Activated CD8-positive, alpha-beta T cell treated with anti-CD3 and anti-CD28 coated beads for 36 hours (primary cell): ENCODE measurements at regions not wholly inside any gene's neighbourhood (a gene's known extent, or its start where the extent isn't known, plus 50 kb on each side); places are given as distances from the start of the nearest gene placed in this dataset.

Experiments used
- ATAC-seq: fragments of 200-7000 bp; cut with Tn5 transposase; one replicate; pipeline ENCODE4 v1.10.0; 2021; ENCODE audit warnings: mild to moderate bottlenecking, moderate library complexity
- CTCF ChIA-PET: fragments of 350-600 bp; sonication (Branson Sonifier 250); formaldehyde crosslinking; loops from one replicate; lab custom pipeline; 2021; ENCODE audit warnings: antibody characterized with exemption; lab: Charles Lee
- POLR2A ChIA-PET: fragments of 350-600 bp; sonication (Branson Sonifier 250); formaldehyde crosslinking; loops from one replicate; lab custom pipeline; 2021; ENCODE audit warnings: antibody characterized with exemption; lab: Charles Lee
- DNase-seq: peaks from one replicate; pipeline ENCODE4 v3.0.0-alpha.2; 2020
- H3K27ac Mint-ChIP-seq: one replicate; pipeline ENCODE4 v1.8.0; 2021; ENCODE audit warnings: mild to moderate bottlenecking, mixed read lengths
- H3K27me3 Mint-ChIP-seq: one replicate; pipeline ENCODE4 v1.8.0; 2021; ENCODE audit warnings: mixed read lengths
- H3K36me3 Mint-ChIP-seq: one replicate; pipeline ENCODE4 v1.8.0; 2021; ENCODE audit warnings: low read depth, mixed read lengths
- H3K4me1 Mint-ChIP-seq: one replicate; pipeline ENCODE4 v1.8.0; 2021; ENCODE audit warnings: low read depth, mixed read lengths
- H3K4me3 Mint-ChIP-seq: one replicate; pipeline ENCODE4 v1.8.0; 2021; ENCODE audit warnings: mild to moderate bottlenecking, moderate library complexity, mixed read lengths
- H3K9me3 Mint-ChIP-seq: one replicate; pipeline ENCODE4 v1.8.0; 2021; ENCODE audit warnings: mixed read lengths
- intact Hi-C: fragments of 100-400 bp; cut with micrococcal nuclease; formaldehyde crosslinking; loops from one replicate; pipeline ENCODE4 v1.10.0; 2022
- TF ChIP-seq, protein P1 (sequence below): fragments of 200-600 bp; IDR thresholded peaks from one replicate; pipeline ENCODE4 v1.8.0; 2022; ENCODE audit warnings: antibody characterized with exemption, mild to moderate bottlenecking

DNA sequence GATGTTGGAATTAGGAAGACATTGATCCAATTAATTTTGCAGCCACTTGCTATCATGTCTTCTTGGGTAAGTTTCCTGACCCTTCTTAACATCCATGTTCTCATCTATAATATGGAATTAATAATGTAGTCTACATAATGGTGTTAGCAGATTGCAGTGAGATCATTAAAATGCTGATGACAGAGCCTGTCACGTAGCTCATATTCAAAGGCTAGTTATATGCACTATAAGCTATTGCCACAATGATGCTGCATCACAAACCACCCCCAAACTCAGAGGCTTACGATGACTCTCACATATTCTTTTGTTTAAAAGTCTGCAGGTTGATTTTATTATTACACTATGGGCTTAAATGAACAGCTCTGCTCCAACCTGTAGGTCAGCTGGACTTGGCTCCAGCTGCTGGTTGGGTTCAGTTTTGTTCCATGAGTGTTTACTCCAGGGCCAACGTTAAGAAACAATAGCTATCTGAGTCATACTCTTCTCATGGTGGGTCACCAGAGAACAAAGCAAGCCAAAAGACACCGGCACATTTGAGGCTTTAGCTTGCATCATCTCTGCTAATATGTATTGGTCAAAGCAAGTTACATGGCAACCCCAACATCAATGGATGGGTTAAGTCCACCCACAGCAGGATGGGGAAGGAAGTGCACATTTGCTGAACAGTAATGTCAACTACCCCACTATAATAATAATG is 250.0 kb upstream of the SLCO3A1 start:
- intact Hi-C loops, result no loop called here
- POLR2A ChIA-PET, result no interaction called here
- CTCF ChIA-PET, result no interaction called here
- DNase-seq (no peak), ATAC-seq (no peak)
- H3K36me3 Mint-ChIP-seq, result no peaks in the 10 kb centered on the region
- H3K4me3 Mint-ChIP-seq, result no peak overlapping the region
- no peak overlapping the region for H3K27ac Mint-ChIP-seq
- H3K27me3 Mint-ChIP-seq, result peaks cover 9% of the 10 kb centered on the region
- H3K9me3 Mint-ChIP-seq, result no peaks in the 10 kb centered on the region
- TF ChIP-seq, protein P1, sequence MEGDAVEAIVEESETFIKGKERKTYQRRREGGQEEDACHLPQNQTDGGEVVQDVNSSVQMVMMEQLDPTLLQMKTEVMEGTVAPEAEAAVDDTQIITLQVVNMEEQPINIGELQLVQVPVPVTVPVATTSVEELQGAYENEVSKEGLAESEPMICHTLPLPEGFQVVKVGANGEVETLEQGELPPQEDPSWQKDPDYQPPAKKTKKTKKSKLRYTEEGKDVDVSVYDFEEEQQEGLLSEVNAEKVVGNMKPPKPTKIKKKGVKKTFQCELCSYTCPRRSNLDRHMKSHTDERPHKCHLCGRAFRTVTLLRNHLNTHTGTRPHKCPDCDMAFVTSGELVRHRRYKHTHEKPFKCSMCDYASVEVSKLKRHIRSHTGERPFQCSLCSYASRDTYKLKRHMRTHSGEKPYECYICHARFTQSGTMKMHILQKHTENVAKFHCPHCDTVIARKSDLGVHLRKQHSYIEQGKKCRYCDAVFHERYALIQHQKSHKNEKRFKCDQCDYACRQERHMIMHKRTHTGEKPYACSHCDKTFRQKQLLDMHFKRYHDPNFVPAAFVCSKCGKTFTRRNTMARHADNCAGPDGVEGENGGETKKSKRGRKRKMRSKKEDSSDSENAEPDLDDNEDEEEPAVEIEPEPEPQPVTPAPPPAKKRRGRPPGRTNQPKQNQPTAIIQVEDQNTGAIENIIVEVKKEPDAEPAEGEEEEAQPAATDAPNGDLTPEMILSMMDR, result no peak
- no peaks in the 10 kb centered on the region for H3K4me1 Mint-ChIP-seq

DNA sequence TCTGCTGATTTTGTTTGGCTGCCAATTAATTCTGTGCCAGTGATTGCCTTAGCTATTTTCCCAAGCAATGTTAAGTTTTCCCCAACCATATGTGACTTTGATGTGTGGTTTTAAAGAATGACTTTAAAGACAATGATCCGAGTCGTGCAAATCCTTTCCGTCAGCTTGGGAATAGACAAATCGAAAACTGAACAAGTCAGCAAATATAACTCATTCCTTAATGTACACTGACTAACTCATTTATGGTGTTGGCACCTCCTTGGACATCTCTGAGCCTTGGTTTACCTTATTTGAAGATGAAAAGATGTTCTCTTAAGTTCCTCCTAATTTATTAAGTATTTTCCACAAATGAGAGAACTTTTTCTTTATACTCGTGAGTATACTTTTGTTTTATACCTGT is 249.4 kb upstream of the SLCO3A1 start:
- intact Hi-C loops, result no loop called here
- no peaks in the 10 kb centered on the region for H3K9me3 Mint-ChIP-seq
- DNase-seq (no peak), ATAC-seq (no peak)
- ChIA-PET POLR2A (no interaction called here), CTCF (no interaction called here)
- no peak overlapping the region for H3K27ac Mint-ChIP-seq
- peaks cover 9% of the 10 kb centered on the region for H3K27me3 Mint-ChIP-seq
- H3K36me3 Mint-ChIP-seq, result no peaks in the 10 kb centered on the region
- TF ChIP-seq, protein P1, result no peak
- no peaks in the 10 kb centered on the region for H3K4me1 Mint-ChIP-seq
- H3K4me3 Mint-ChIP-seq, result no peak overlapping the region

DNA sequence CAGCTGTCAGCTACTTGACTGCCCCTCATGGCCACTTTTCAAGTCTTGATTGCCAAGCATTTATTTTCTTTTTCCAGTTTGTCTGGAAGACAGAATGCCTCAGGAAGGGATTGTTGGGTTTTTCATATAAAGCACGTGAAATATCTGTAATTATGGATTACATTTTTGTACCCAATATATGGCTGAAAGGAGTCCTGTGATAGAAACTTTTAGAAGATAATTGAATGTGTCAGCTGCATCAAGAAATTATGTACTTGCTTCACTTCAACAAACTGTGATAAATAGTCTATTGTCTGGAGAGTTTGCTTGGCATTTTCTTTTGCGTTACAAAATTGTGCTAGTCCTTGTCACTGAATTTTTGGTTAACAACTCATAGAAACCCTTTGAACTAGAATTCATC is 247.9 kb upstream of the SLCO3A1 start:
- no peak for ATAC-seq
- Mint-ChIP-seq H3K36me3 (no peaks in the 10 kb centered on the region), H3K9me3 (no peaks in the 10 kb centered on the region), H3K4me1 (no peaks in the 10 kb centered on the region), H3K27ac (no peak overlapping the region), H3K4me3 (no peak overlapping the region), H3K27me3 (peaks cover 9% of the 10 kb centered on the region)
- TF ChIP-seq, protein P1, result no peak
- intact Hi-C loops, result no loop called here
- CTCF ChIA-PET, result interaction anchor here (1.0 kb wide), 1 partner anchor 10 kb away, joined by 3 read pairs; no protein-coding TSS in a partner anchor
- POLR2A ChIA-PET, result no interaction called here
- no peak for DNase-seq

DNA sequence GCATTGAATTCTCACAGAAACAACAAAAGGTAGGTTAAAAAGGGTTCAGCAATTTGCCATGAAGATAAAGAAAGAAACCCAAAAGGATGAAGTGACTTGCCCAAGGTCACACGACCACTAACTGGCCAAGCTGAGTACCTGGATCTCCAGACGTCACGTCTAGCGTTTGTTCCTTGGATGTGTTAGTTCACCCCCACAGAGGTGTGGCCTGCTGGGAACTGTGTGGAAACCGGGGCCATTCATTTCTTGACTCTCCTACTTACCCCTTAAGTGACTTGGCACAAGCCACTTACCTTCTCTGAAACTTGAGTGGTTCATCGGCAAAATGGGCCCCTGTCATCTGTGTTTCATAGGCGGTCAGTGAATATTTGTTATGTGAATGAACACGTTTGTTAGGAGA is 244.3 kb upstream of the SLCO3A1 start:
- Mint-ChIP-seq H3K4me1 (no peaks in the 10 kb centered on the region), H3K36me3 (no peaks in the 10 kb centered on the region), H3K4me3 (no peak overlapping the region), H3K27me3 (peaks cover 9% of the 10 kb centered on the region), H3K27ac (no peak overlapping the region), H3K9me3 (no peaks in the 10 kb centered on the region)
- intact Hi-C loops, result no loop called here
- ChIA-PET POLR2A (no interaction called here), CTCF (no interaction called here)
- DNase-seq, result no peak
- no peak for ATAC-seq
- TF ChIP-seq, protein P1, result no peak

DNA sequence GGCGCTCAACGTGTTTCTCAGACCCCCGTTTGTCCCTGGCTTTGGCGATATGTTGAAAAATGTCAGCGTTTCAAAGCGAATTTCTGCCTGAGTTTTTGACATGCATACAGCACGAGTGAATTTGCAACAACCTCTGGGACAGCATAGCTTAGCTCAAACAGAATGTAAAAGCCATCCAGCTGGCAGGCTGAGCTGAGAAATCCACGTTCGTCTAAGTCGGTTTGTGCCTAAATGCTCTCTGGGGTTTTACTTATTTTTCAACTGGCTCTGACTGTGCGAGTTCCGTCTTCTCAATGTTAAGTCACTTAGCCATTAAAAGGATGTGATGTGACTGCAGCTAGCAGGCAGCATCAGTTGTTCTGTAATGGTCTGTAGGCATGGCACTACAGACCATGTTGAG is 243.5 kb upstream of the SLCO3A1 start:
- intact Hi-C loops, result no loop called here
- ChIA-PET POLR2A (no interaction called here), CTCF (no interaction called here)
- Mint-ChIP-seq H3K9me3 (no peaks in the 10 kb centered on the region), H3K27me3 (peaks cover 6% of the 10 kb centered on the region), H3K36me3 (no peaks in the 10 kb centered on the region), H3K27ac (no peak overlapping the region), H3K4me1 (no peaks in the 10 kb centered on the region), H3K4me3 (no peak overlapping the region)
- no peak for ATAC-seq
- TF ChIP-seq, protein P1, result no peak
- no peak for DNase-seq
